ENCODE measurements at regions not wholly inside any gene's neighbourhood (a gene's known extent, or its start where the extent isn't known, plus 50 kb on each side); places are given as distances from the start of the nearest gene placed in this dataset.

- no peak for TF ChIP-seq REST (IDR thresholded peaks at IDR 0.05; ENCODE audit: borderline replicate concordance)
- no peak for TF ChIP-seq CTCF (IDR thresholded peaks at IDR 0.05; ENCODE audit: poor library complexity, severe bottlenecking)
- no peak for TF ChIP-seq POLR2AphosphoS5 (IDR thresholded peaks at IDR 0.05)
- TF ChIP-seq MXI1 (conservative IDR thresholded peaks at IDR 0.05; ENCODE audit: poor library complexity, severe bottlenecking) = no peak
- no peak for TF ChIP-seq RAD21 (conservative IDR thresholded peaks at IDR 0.05)
- TF ChIP-seq SMC3 (conservative IDR thresholded peaks at IDR 0.05; ENCODE audit: poor library complexity) = no peak
These were observed 351.5 kb upstream of the DDX53 start for GRCh38 chrX:22648281-22648680.

Measured in neural cell (in vitro differentiated cells).